ENCODE measurements at regions not wholly inside any gene's neighbourhood (a gene's known extent, or its start where the extent isn't known, plus 50 kb on each side); places are given as distances from the start of the nearest gene placed in this dataset.

- H3K4me3 ChIP-seq = no peak overlapping the region
- intact Hi-C loops (cut with DNase I) = loop anchor here in 1 of 10 donors (10.0 kb wide), 1 partner anchor 1828 kb away; no protein-coding TSS in a partner anchor
- DNase-seq = no peak
- H3K27me3 ChIP-seq = peaks cover 0 to 10% (median 0%) of the 10 kb centered on the region in 7 donors
- no peaks in the 10 kb centered on the region for H3K4me1 ChIP-seq
- H3K36me3 ChIP-seq = no peaks in the 10 kb centered on the region
- TF ChIP-seq CTCF (IDR thresholded peaks at IDR 0.05) = no peak
- no peak overlapping the region for H3K27ac ChIP-seq
- 73 to 89% methylated on average over 2 of the region's 2 CpGs for WGBS, 2 donors
- no peak for ATAC-seq
- no peaks in the 10 kb centered on the region for H3K9me3 ChIP-seq
Observed at GRCh38 chr2:219886615-219887014, 259.2 kb downstream of the SLC4A3 start.

GRCh38 chr2:219887870-219888269, 260.4 kb downstream of the SLC4A3 start:
- TF ChIP-seq CTCF (IDR thresholded peaks at IDR 0.05) = no peak
- no peaks in the 10 kb centered on the region for H3K36me3 ChIP-seq
- H3K9me3 ChIP-seq = no peaks in the 10 kb centered on the region
- H3K4me1 ChIP-seq = no peaks in the 10 kb centered on the region
- 82 to 83% methylated on average over 4 of the region's 4 CpGs for WGBS, 2 donors
- H3K27me3 ChIP-seq = peaks cover 0 to 5% (median 0%) of the 10 kb centered on the region in 7 donors
- DNase-seq (no peak), ATAC-seq (no peak)
- intact Hi-C loops (cut with DNase I) = loop anchor here in 1 of 10 donors (10.0 kb wide), 1 partner anchor 1827 kb away; no protein-coding TSS in a partner anchor
- no peak overlapping the region for H3K4me3 ChIP-seq
- no peak overlapping the region for H3K27ac ChIP-seq

- 29 to 39% methylated on average over 2 of the region's 2 CpGs for WGBS, 2 donors
- no peak overlapping the region for H3K27ac ChIP-seq
- peaks cover 0 to 7% (median 0%) of the 10 kb centered on the region in 9 donors for H3K4me1 ChIP-seq
- H3K4me3 ChIP-seq = no peak overlapping the region
- no peaks in the 10 kb centered on the region for H3K9me3 ChIP-seq
- ATAC-seq (peak in 1 of 8 donors; percentile 34), DNase-seq (no peak)
- no peaks in the 10 kb centered on the region for H3K27me3 ChIP-seq
- no peak for TF ChIP-seq CTCF (IDR thresholded peaks at IDR 0.05)
- intact Hi-C loops (cut with DNase I) = no loop called here
- H3K36me3 ChIP-seq = no peaks in the 10 kb centered on the region
Observed at GRCh38 chr2:219893541-219893940, 266.1 kb downstream of the SLC4A3 start.

- no peaks in the 10 kb centered on the region for H3K36me3 ChIP-seq
- no peak overlapping the region for H3K27ac ChIP-seq
- TF ChIP-seq CTCF (IDR thresholded peaks at IDR 0.05) = no peak
- intact Hi-C loops (cut with DNase I) = no loop called here
- H3K4me1 ChIP-seq = peaks cover 0 to 7% (median 0%) of the 10 kb centered on the region in 9 donors
- no peak overlapping the region for H3K4me3 ChIP-seq
- 34 to 35% methylated on average over 3 of the region's 3 CpGs for WGBS, 2 donors
- ATAC-seq = no peak
- no peak for DNase-seq
- no peaks in the 10 kb centered on the region for H3K9me3 ChIP-seq
- H3K27me3 ChIP-seq = no peaks in the 10 kb centered on the region
Observed at GRCh38 chr2:219897456-219897855, 270.0 kb downstream of the SLC4A3 start.

Measured in heart right ventricle (tissue), 16 donors.